Uterus (tissue), 3 donors: ENCODE measurements at regions not wholly inside any gene's neighbourhood (a gene's known extent, or its start where the extent isn't known, plus 50 kb on each side); places are given as distances from the start of the nearest gene placed in this dataset.

Experiments used
- DNase-seq, 2 donors: peaks; one replicate each; pipeline ENCODE4 v3.0.0-alpha.2; 2019 to 2020
- H3K27ac ChIP-seq, 2 donors: fragments of 200-600 bp; sonication (generic); 1 replicate in 1 of 2; 2 replicates in 1 of 2; pipeline ENCODE4 v1.5.1; 2016 to 2018
- H3K27me3 ChIP-seq, 2 donors: fragments of 200-600 bp; sonication (generic); one replicate each; pipeline ENCODE4 v1.5.1; 2018 to 2019; ENCODE audit warnings: control low read depth in 1 of 2
- H3K36me3 ChIP-seq, 2 donors: fragments of 200-600 bp; sonication (generic); one replicate each; pipeline ENCODE4 v1.5.1; 2019; ENCODE audit warnings: control low read depth in 1 of 2
- H3K4me1 ChIP-seq, 2 donors: fragments of 200-600 bp; sonication (generic); one replicate each; pipeline ENCODE4 v1.5.1; 2018 to 2019; ENCODE audit warnings: control low read depth in 1 of 2
- H3K4me3 ChIP-seq, 2 donors: fragments of 200-600 bp; sonication (generic); 1 replicate in 1 of 2; 2 replicates in 1 of 2; pipeline ENCODE4 v1.5.1; 2018 to 2019; ENCODE audit warnings: mild to moderate bottlenecking in 1 of 2
- H3K9me3 ChIP-seq, 2 donors: fragments of 200-600 bp; sonication (generic); one replicate each; pipeline ENCODE4 v1.5.1; 2019; ENCODE audit warnings: control low read depth in 1 of 2
- CTCF ChIP-seq, 4 experiments: fragments of 200-600 bp in 2 of 4; fragments of 450-650 bp in 2 of 4; sonication (generic) in 2 of 4; IDR thresholded peaks; one replicate each; pipeline ENCODE4 v1.5.1; 2016 to 2019; ENCODE audit warnings: antibody characterized with exemption in 4 of 4, mild to moderate bottlenecking in 2 of 4, moderate library complexity in 1 of 4
- POLR2A ChIP-seq, 2 donors: fragments of 450-650 bp; IDR thresholded peaks; one replicate each; pipeline ENCODE4 v1.6.1; 2016; ENCODE audit warnings: antibody characterized with exemption in 2 of 2, mild to moderate bottlenecking in 1 of 2, moderate library complexity in 1 of 2
- intact Hi-C: fragments of 100-400 bp; cut with DNase I; formaldehyde crosslinking; loops from one replicate; pipeline ENCODE4 v1.15.1; 2023; ENCODE audit warnings: low total_unique reads
- donor health status: DM: yes; HTN: yes; CAD: no.

- intact Hi-C loops: no loop called here
- Histone ChIP-seq H3K4me1 (no peaks in the 10 kb centered on the region), H3K27ac (peak overlapping the region in 1 of 2 donors; percentile 7), H3K36me3 (no peaks in the 10 kb centered on the region), H3K9me3 (no peaks in the 10 kb centered on the region), H3K4me3 (no peak overlapping the region), H3K27me3 (no peaks in the 10 kb centered on the region)
- no peak for TF ChIP-seq POLR2A (IDR thresholded peaks at IDR 0.05)
- TF ChIP-seq CTCF (IDR thresholded peaks at IDR 0.05): no peak
- no peak for DNase-seq
Measured at GRCh38 chr3:23664459-23664858, 141.3 kb upstream of the UBE2E1 start.

GRCh38 chr3:23665741-23666140 lies 140.0 kb upstream of the UBE2E1 start:
- Histone ChIP-seq H3K27me3 (no peaks in the 10 kb centered on the region), H3K4me1 (no peaks in the 10 kb centered on the region), H3K9me3 (no peaks in the 10 kb centered on the region), H3K4me3 (no peak overlapping the region), H3K27ac (no peak overlapping the region), H3K36me3 (no peaks in the 10 kb centered on the region)
- intact Hi-C loops: no loop called here
- TF ChIP-seq POLR2A (IDR thresholded peaks at IDR 0.05) (no peak), CTCF (IDR thresholded peaks at IDR 0.05) (no peak)
- DNase-seq: no peak

GRCh38 chr3:23666818-23667217 lies 138.9 kb upstream of the UBE2E1 start:
- H3K36me3 ChIP-seq: no peaks in the 10 kb centered on the region
- no peak overlapping the region for H3K27ac ChIP-seq
- H3K4me3 ChIP-seq: no peak overlapping the region
- no peaks in the 10 kb centered on the region for H3K9me3 ChIP-seq
- TF ChIP-seq CTCF (IDR thresholded peaks at IDR 0.05) (no peak), POLR2A (IDR thresholded peaks at IDR 0.05) (no peak)
- no peaks in the 10 kb centered on the region for H3K4me1 ChIP-seq
- H3K27me3 ChIP-seq: no peaks in the 10 kb centered on the region
- intact Hi-C loops: no loop called here
- no peak for DNase-seq

GRCh38 chr3:23667536-23668429 lies 138.0 kb upstream of the UBE2E1 start:
- H3K4me3 ChIP-seq: no peak overlapping the region
- no peak for DNase-seq
- H3K27ac ChIP-seq: no peak overlapping the region
- no peak for TF ChIP-seq POLR2A (IDR thresholded peaks at IDR 0.05)
- no peak for TF ChIP-seq CTCF (IDR thresholded peaks at IDR 0.05)
- H3K27me3 ChIP-seq: no peaks in the 10 kb centered on the region
- no peaks in the 10 kb centered on the region for H3K9me3 ChIP-seq
- H3K4me1 ChIP-seq: no peaks in the 10 kb centered on the region
- H3K36me3 ChIP-seq: no peaks in the 10 kb centered on the region
- intact Hi-C loops: no loop called here

- Histone ChIP-seq H3K27ac (no peak overlapping the region), H3K36me3 (no peaks in the 10 kb centered on the region), H3K4me1 (no peaks in the 10 kb centered on the region), H3K4me3 (no peak overlapping the region), H3K27me3 (no peaks in the 10 kb centered on the region), H3K9me3 (no peaks in the 10 kb centered on the region)
- intact Hi-C loops: no loop called here
- no peak for DNase-seq
- TF ChIP-seq CTCF (IDR thresholded peaks at IDR 0.05): no peak
- TF ChIP-seq POLR2A (IDR thresholded peaks at IDR 0.05): no peak
Measured at GRCh38 chr3:23668430-23668904, 137.3 kb upstream of the UBE2E1 start.
